Activated naive CD8-positive, alpha-beta T cell treated with anti-CD3 and anti-CD28 coated beads for 36 hours (primary cell): ENCODE measurements at regions not wholly inside any gene's neighbourhood (a gene's known extent, or its start where the extent isn't known, plus 50 kb on each side); places are given as distances from the start of the nearest gene placed in this dataset.
"Not testable (repeated sequence)": the region's sequence is repeated elsewhere in the genome, so short reads cannot be mapped to it uniquely, and the experiment has no call there.

Experiments used
- DNase-seq: peaks from one replicate; pipeline ENCODE4 v3.0.0; 2021
- H3K27ac Mint-ChIP-seq: one replicate; pipeline ENCODE4 v1.8.0; 2022; ENCODE audit warnings: mild to moderate bottlenecking, moderate library complexity, mixed read lengths
- H3K27me3 Mint-ChIP-seq: one replicate; pipeline ENCODE4 v1.8.0; 2022; ENCODE audit warnings: mild to moderate bottlenecking, mixed read lengths
- H3K36me3 Mint-ChIP-seq: one replicate; pipeline ENCODE4 v1.8.0; 2021; ENCODE audit warnings: mild to moderate bottlenecking, mixed read lengths
- H3K4me1 Mint-ChIP-seq: one replicate; pipeline ENCODE4 v1.8.0; 2021; ENCODE audit warnings: mixed read lengths
- H3K4me3 Mint-ChIP-seq: one replicate; pipeline ENCODE4 v1.8.0; 2022; ENCODE audit warnings: mild to moderate bottlenecking, moderate library complexity, mixed read lengths
- H3K9me3 Mint-ChIP-seq: one replicate; pipeline ENCODE4 v1.8.0; 2022; ENCODE audit warnings: mixed read lengths

- Mint-ChIP-seq H3K36me3 (peaks cover 6% of the 10 kb centered on the region), H3K4me3 (no peak overlapping the region), H3K4me1 (peaks cover 38% of the 10 kb centered on the region), H3K9me3 (no peaks in the 10 kb centered on the region), H3K27ac (no peak overlapping the region), H3K27me3 (no peaks in the 10 kb centered on the region)
- DNase-seq = no peak
These were observed 252.9 kb upstream of the CBLB start for GRCh38 chr3:106121491-106122289.

GRCh38 chr3:106124818-106125217, 256.0 kb upstream of the CBLB start:
- DNase-seq = no peak
- Mint-ChIP-seq H3K27ac (no peak overlapping the region), H3K27me3 (no peaks in the 10 kb centered on the region), H3K4me3 (no peak overlapping the region), H3K9me3 (no peaks in the 10 kb centered on the region), H3K4me1 (peaks cover 26% of the 10 kb centered on the region), H3K36me3 (no peaks in the 10 kb centered on the region)

GRCh38 chr3:106125321-106125720, 256.5 kb upstream of the CBLB start:
- DNase-seq = no peak
- Mint-ChIP-seq H3K27me3 (no peaks in the 10 kb centered on the region), H3K36me3 (no peaks in the 10 kb centered on the region), H3K4me3 (no peak overlapping the region), H3K4me1 (peaks cover 26% of the 10 kb centered on the region), H3K9me3 (no peaks in the 10 kb centered on the region), H3K27ac (no peak overlapping the region)

- no peak for DNase-seq
- Mint-ChIP-seq H3K4me1 (peaks cover 28% of the 10 kb centered on the region), H3K4me3 (no peak overlapping the region)
These were observed 257.4 kb upstream of the CBLB start for GRCh38 chr3:106126067-106126845.

GRCh38 chr3:106126846-106127235, 258.0 kb upstream of the CBLB start:
- H3K27ac Mint-ChIP-seq = no peak overlapping the region
- H3K9me3 Mint-ChIP-seq = no peaks in the 10 kb centered on the region
- no peaks in the 10 kb centered on the region for H3K27me3 Mint-ChIP-seq
- no peak for DNase-seq
- no peaks in the 10 kb centered on the region for H3K36me3 Mint-ChIP-seq
- H3K4me1 Mint-ChIP-seq = peaks cover 22% of the 10 kb centered on the region
- no peak overlapping the region for H3K4me3 Mint-ChIP-seq

More at GRCh38 chr3:106126067-106126845, 257.4 kb upstream of the CBLB start:
- Mint-ChIP-seq H3K36me3 (no peaks in the 10 kb centered on the region), H3K27me3 (no peaks in the 10 kb centered on the region), H3K27ac (no peak overlapping the region), H3K9me3 (no peaks in the 10 kb centered on the region)

GRCh38 chr3:106129939-106130338, 261.1 kb upstream of the CBLB start:
- H3K36me3 Mint-ChIP-seq = peaks cover 2% of the 10 kb centered on the region
- no peak overlapping the region for H3K27ac Mint-ChIP-seq
- peaks cover 17% of the 10 kb centered on the region for H3K4me1 Mint-ChIP-seq
- no peak overlapping the region for H3K4me3 Mint-ChIP-seq
- peaks cover 1% of the 10 kb centered on the region for H3K9me3 Mint-ChIP-seq
- H3K27me3 Mint-ChIP-seq = no peaks in the 10 kb centered on the region
- no peak for DNase-seq

- peaks cover 1% of the 10 kb centered on the region for H3K9me3 Mint-ChIP-seq
- H3K4me3 Mint-ChIP-seq = no peak overlapping the region
- H3K27me3 Mint-ChIP-seq = no peaks in the 10 kb centered on the region
- H3K36me3 Mint-ChIP-seq = peaks cover 2% of the 10 kb centered on the region
- no peak for DNase-seq
- no peak overlapping the region for H3K27ac Mint-ChIP-seq
- H3K4me1 Mint-ChIP-seq = peaks cover 17% of the 10 kb centered on the region
These were observed 261.8 kb upstream of the CBLB start for GRCh38 chr3:106130384-106131198.

GRCh38 chr3:106135451-106136160, 266.8 kb upstream of the CBLB start:
- peaks cover 1% of the 10 kb centered on the region for H3K9me3 Mint-ChIP-seq
- no peak overlapping the region for H3K4me3 Mint-ChIP-seq
- no peak overlapping the region for H3K27ac Mint-ChIP-seq
- no peaks in the 10 kb centered on the region for H3K27me3 Mint-ChIP-seq
- DNase-seq = no peak
- H3K36me3 Mint-ChIP-seq = peaks cover 2% of the 10 kb centered on the region
- peaks cover 9% of the 10 kb centered on the region for H3K4me1 Mint-ChIP-seq

GRCh38 chr3:106139826-106140225, 271.0 kb upstream of the CBLB start:
- Mint-ChIP-seq H3K27me3 (no peaks in the 10 kb centered on the region), H3K4me3 (no peak overlapping the region), H3K9me3 (no peaks in the 10 kb centered on the region), H3K4me1 (peaks cover 4% of the 10 kb centered on the region), H3K36me3 (no peaks in the 10 kb centered on the region), H3K27ac (no peak overlapping the region)
- no peak for DNase-seq

- Mint-ChIP-seq H3K4me3 (no peak overlapping the region), H3K36me3 (no peaks in the 10 kb centered on the region)
These were observed 271.6 kb upstream of the CBLB start for GRCh38 chr3:106140431-106140830.

GRCh38 chr3:106144030-106144429, 275.2 kb upstream of the CBLB start:
- H3K4me1 Mint-ChIP-seq = no peaks in the 10 kb centered on the region
- H3K4me3 Mint-ChIP-seq = no peak overlapping the region
- H3K9me3 Mint-ChIP-seq = peaks cover 24% of the 10 kb centered on the region
- H3K27ac Mint-ChIP-seq = no peak overlapping the region
- no peak for DNase-seq
- no peaks in the 10 kb centered on the region for H3K27me3 Mint-ChIP-seq
- peaks cover 13% of the 10 kb centered on the region for H3K36me3 Mint-ChIP-seq

More at GRCh38 chr3:106140431-106140830, 271.6 kb upstream of the CBLB start:
- Mint-ChIP-seq H3K27ac (no peak overlapping the region), H3K4me1 (peaks cover 4% of the 10 kb centered on the region), H3K27me3 (no peaks in the 10 kb centered on the region), H3K9me3 (peaks cover 3% of the 10 kb centered on the region)
- DNase-seq = no peak

- Mint-ChIP-seq H3K36me3 (peaks cover 13% of the 10 kb centered on the region), H3K9me3 (peaks cover 24% of the 10 kb centered on the region)
- not testable (repeated sequence) for H3K27ac Mint-ChIP-seq, H3K27me3 Mint-ChIP-seq, DNase-seq, H3K4me1 Mint-ChIP-seq, H3K4me3 Mint-ChIP-seq
These were observed 279.7 kb upstream of the CBLB start for GRCh38 chr3:106148440-106149082.

GRCh38 chr3:106157411-106157810, 288.6 kb upstream of the CBLB start:
- Mint-ChIP-seq H3K4me3 (no peak overlapping the region), H3K27ac (no peak overlapping the region), H3K9me3 (no peaks in the 10 kb centered on the region), H3K27me3 (no peaks in the 10 kb centered on the region), H3K4me1 (no peaks in the 10 kb centered on the region), H3K36me3 (no peaks in the 10 kb centered on the region)
- no peak for DNase-seq

GRCh38 chr3:106160396-106160795, 291.6 kb upstream of the CBLB start:
- H3K4me3 Mint-ChIP-seq = no peak overlapping the region
- H3K4me1 Mint-ChIP-seq = no peaks in the 10 kb centered on the region
- peaks cover 9% of the 10 kb centered on the region for H3K9me3 Mint-ChIP-seq

More at GRCh38 chr3:106160396-106160795, 291.6 kb upstream of the CBLB start:
- no peak for DNase-seq
- Mint-ChIP-seq H3K27ac (no peak overlapping the region), H3K36me3 (peaks cover 3% of the 10 kb centered on the region), H3K27me3 (no peaks in the 10 kb centered on the region)
